ENCODE measurements at regions not wholly inside any gene's neighbourhood (a gene's known extent, or its start where the extent isn't known, plus 50 kb on each side); places are given as distances from the start of the nearest gene placed in this dataset.
"Not testable (repeated sequence)": the region's sequence is repeated elsewhere in the genome, so short reads cannot be mapped to it uniquely, and the experiment has no call there.

DNA sequence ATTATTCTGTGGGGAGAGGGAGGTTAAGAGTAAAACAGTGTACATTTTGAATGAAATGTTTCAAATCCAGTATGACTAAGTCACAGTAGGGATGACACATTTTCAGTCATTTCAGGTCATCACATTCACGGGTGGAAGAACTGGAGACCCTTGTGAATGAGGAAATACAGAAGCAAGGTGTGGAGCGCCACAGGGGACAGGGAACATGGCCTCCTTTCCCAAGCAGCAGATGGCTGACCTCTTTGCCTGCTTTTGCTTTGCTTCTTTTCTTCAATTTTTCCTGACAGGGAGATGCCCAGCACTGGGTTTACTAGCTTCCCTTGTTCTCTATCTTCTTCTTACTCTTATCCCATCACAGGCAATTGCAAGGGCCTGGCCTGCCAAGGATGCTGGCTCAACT is 278.9 kb upstream of the DLGAP1 start:
- no peak overlapping the region for H3K4me3 ChIP-seq (replicated peaks in 1 of 2; ENCODE audit: low read depth in 2 of 2, low read length in 2 of 2)
- no peak for DNase-seq (ENCODE audit: low read depth in 2 of 2)
- TF ChIP-seq, protein P1, sequence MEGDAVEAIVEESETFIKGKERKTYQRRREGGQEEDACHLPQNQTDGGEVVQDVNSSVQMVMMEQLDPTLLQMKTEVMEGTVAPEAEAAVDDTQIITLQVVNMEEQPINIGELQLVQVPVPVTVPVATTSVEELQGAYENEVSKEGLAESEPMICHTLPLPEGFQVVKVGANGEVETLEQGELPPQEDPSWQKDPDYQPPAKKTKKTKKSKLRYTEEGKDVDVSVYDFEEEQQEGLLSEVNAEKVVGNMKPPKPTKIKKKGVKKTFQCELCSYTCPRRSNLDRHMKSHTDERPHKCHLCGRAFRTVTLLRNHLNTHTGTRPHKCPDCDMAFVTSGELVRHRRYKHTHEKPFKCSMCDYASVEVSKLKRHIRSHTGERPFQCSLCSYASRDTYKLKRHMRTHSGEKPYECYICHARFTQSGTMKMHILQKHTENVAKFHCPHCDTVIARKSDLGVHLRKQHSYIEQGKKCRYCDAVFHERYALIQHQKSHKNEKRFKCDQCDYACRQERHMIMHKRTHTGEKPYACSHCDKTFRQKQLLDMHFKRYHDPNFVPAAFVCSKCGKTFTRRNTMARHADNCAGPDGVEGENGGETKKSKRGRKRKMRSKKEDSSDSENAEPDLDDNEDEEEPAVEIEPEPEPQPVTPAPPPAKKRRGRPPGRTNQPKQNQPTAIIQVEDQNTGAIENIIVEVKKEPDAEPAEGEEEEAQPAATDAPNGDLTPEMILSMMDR (IDR thresholded peaks at IDR 0.05; ENCODE audit: low read depth, low read length) = no peak

DNA sequence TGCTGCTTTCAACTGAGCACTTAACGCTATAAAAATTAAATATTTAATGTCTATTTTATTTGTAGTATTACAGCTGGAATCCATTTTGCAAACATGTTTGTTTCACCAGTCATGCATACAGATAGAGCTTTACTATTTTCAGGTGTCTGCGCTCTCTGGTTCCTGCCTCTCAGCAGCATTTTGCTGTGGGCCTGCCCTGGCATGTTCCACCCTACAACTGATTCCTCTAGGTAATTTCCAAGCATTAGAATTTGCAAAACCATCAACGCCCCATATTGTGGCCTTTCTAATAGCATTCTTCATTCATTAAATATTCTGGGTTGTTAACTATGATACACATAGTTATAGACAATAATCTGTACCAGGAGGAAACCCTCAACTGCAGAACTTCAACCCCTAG is 266.4 kb upstream of the DLGAP1 start:
- TF ChIP-seq, protein P1 (IDR thresholded peaks at IDR 0.05; ENCODE audit: low read depth, low read length) = no peak
- DNase-seq (ENCODE audit: low read depth in 2 of 2) = no peak

DNA sequence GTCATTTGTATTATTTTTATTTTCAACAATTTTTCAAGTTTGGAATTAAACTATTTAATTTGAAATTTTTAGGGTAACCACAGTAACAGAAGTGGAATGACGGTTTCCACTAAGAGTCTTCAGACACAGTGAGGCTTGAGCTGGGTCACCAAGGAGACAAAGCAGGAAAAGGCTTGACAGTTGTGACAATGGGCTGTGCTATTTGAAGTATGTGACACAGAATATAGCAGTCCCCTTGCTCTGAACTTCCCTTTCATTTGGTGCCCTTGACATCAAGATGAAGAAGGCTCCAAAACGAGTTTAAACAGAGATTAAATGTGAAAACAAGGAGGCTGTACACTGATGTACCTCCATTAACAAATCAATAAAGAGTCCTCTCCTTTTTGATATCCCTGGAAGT is 265.4 kb upstream of the DLGAP1 start:
- DNase-seq (ENCODE audit: low read depth in 2 of 2) = no peak
- TF ChIP-seq, protein P1 (IDR thresholded peaks at IDR 0.05; ENCODE audit: low read depth, low read length) = no peak

More for the DNA sequence above, 266.4 kb upstream of the DLGAP1 start:
- no peak overlapping the region for H3K4me3 ChIP-seq (replicated peaks in 1 of 2; ENCODE audit: low read depth in 2 of 2, low read length in 2 of 2)

DNA sequence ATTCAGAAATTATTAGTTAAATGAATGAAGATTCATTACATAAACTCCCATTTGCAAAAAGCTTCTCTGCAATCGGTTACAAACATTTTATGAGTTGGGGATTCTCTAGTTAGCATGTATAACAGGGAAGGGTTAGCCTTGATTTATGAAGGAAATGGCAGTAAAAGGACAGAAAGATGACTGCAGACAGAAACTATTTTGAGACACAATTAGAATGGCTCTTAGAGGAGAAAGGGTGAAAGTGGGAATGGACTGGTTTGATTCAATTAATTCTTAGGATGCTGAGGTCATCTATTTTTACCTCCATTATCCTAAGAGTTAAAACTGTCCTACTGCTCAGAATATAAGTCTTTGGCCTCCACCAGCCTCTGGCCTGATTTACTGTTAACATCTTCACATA is 250.8 kb upstream of the DLGAP1 start:
- no peak overlapping the region for H3K4me3 ChIP-seq (replicated peaks in 1 of 2; ENCODE audit: low read depth in 2 of 2, low read length in 2 of 2)
- no peak for DNase-seq (ENCODE audit: low read depth in 2 of 2)
- TF ChIP-seq, protein P1 (IDR thresholded peaks at IDR 0.05; ENCODE audit: low read depth, low read length) = no peak

More for the DNA sequence above, 265.4 kb upstream of the DLGAP1 start:
- no peak overlapping the region for H3K4me3 ChIP-seq (replicated peaks in 1 of 2; ENCODE audit: low read depth in 2 of 2, low read length in 2 of 2)

DNA sequence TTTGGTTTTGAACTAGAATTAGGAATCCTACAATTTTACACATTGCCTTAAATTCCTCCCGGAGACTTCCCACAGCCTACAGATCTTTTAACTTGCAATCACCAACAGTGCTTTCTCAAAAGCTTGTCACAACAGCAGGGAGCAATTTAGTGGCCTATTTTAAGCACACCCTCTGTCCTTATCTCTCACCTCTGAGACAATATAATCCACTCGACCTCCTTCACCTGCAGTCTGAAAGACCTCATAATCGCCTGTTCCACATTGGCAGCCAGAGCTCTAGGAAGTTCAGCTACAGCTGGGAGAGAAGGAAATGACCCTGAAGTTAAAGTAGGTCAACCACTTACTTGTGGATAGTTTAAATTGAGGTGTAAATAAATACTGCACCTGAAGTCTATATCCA is 249.7 kb upstream of the DLGAP1 start:
- H3K4me3 ChIP-seq (replicated peaks in 1 of 2; ENCODE audit: low read depth in 2 of 2, low read length in 2 of 2) = no peak overlapping the region
- TF ChIP-seq, protein P1 (IDR thresholded peaks at IDR 0.05; ENCODE audit: low read depth, low read length) = no peak
- DNase-seq (ENCODE audit: low read depth in 2 of 2) = no peak

DNA sequence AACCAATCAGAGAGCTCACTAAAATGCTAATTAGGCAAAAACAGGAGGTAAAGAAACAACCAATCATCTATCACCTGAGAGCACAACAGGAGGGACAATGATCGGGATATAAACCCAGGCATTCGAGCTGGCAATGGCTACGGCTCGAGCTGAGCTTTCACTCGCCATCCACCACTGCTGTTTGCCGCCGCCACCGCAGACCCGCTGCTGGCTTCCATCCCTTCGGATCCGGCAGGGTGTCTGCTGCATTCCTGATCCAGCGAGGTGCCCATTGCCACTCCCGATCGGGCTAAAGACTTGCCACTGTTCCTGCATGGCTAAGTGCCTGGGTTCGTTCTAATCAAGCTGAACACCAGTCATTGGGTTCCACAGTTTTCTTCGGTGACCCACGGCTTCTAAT is 236.7 kb upstream of the DLGAP1 start:
- TF ChIP-seq, protein P1 (IDR thresholded peaks at IDR 0.05; ENCODE audit: low read depth, low read length) = no peak
- DNase-seq (ENCODE audit: low read depth in 2 of 2) = no peak
- no peak overlapping the region for H3K4me3 ChIP-seq (replicated peaks in 1 of 2; ENCODE audit: low read depth in 2 of 2, low read length in 2 of 2)

DNA sequence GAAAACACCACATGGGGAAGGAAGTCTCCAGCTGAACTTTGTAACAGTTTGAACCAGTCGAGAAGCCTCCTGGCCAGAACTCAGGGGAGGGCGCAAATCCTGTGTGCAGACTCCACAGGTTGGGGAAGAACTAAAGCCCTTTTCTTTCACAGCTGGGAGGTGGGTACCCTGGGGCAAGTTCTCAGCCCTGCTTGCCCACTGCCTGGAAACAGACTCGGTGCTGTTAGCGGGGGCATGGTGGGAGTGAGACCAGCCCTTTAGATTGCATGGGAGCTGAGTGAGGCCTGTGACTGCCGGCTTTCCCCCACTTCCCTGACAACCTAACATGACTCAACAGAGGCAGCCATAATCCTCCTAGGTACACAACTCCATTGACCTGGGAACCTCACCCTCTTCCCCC is 223.6 kb upstream of the DLGAP1 start:
- not testable (repeated sequence) for DNase-seq (ENCODE audit: low read depth in 2 of 2); H3K4me3 ChIP-seq (replicated peaks in 1 of 2; ENCODE audit: low read depth in 2 of 2, low read length in 2 of 2)

Data from cardiac fibroblast (primary cell).